ENCODE measurements at regions not wholly inside any gene's neighbourhood (a gene's known extent, or its start where the extent isn't known, plus 50 kb on each side); places are given as distances from the start of the nearest gene placed in this dataset.

GRCh38 chr6:23630726-23631635 is 495.0 kb upstream of the NRSN1 start:
- Histone ChIP-seq H3K9ac (ENCODE audit: low read depth in 2 of 2, low read length in 2 of 2) (no peak overlapping the region), H3K36me3 (no peaks in the 10 kb centered on the region), H3K27me3 (no peaks in the 10 kb centered on the region), H3K4me1 (no peaks in the 10 kb centered on the region), H3K27ac (no peak overlapping the region), H3K9me3 (no peaks in the 10 kb centered on the region), H3K4me3 (no peak overlapping the region)
- no peak for DNase-seq
- no peak for TF ChIP-seq CTCF (IDR thresholded peaks at IDR 0.05)
- intact Hi-C loops (cut with DNase I) = no loop called here

- Histone ChIP-seq H3K9me3 (no peaks in the 10 kb centered on the region), H3K27ac (no peak overlapping the region), H3K4me1 (no peaks in the 10 kb centered on the region), H3K4me3 (no peak overlapping the region), H3K36me3 (no peaks in the 10 kb centered on the region), H3K27me3 (no peaks in the 10 kb centered on the region), H3K9ac (ENCODE audit: low read depth in 2 of 2, low read length in 2 of 2) (no peak overlapping the region)
- no peak for DNase-seq
- intact Hi-C loops (cut with DNase I) = no loop called here
- TF ChIP-seq CTCF (IDR thresholded peaks at IDR 0.05) = no peak
These were observed 492.0 kb upstream of the NRSN1 start for GRCh38 chr6:23633996-23634395.

GRCh38 chr6:23635150-23635549 is 490.9 kb upstream of the NRSN1 start:
- Histone ChIP-seq H3K4me3 (no peak overlapping the region), H3K36me3 (no peaks in the 10 kb centered on the region), H3K27ac (no peak overlapping the region), H3K27me3 (no peaks in the 10 kb centered on the region), H3K9me3 (no peaks in the 10 kb centered on the region), H3K9ac (ENCODE audit: low read depth in 2 of 2, low read length in 2 of 2) (no peak overlapping the region), H3K4me1 (no peaks in the 10 kb centered on the region)
- intact Hi-C loops (cut with DNase I) = no loop called here
- TF ChIP-seq CTCF (IDR thresholded peaks at IDR 0.05) = no peak
- no peak for DNase-seq

- DNase-seq = no peak
- H3K27ac ChIP-seq = no peak overlapping the region
- no peaks in the 10 kb centered on the region for H3K9me3 ChIP-seq
- H3K9ac ChIP-seq (ENCODE audit: low read depth in 2 of 2, low read length in 2 of 2) = no peak overlapping the region
- H3K4me1 ChIP-seq = no peaks in the 10 kb centered on the region
- H3K36me3 ChIP-seq = no peaks in the 10 kb centered on the region
- no peaks in the 10 kb centered on the region for H3K27me3 ChIP-seq
- TF ChIP-seq CTCF (IDR thresholded peaks at IDR 0.05) = no peak
- no peak overlapping the region for H3K4me3 ChIP-seq
- intact Hi-C loops (cut with DNase I) = no loop called here
These were observed 488.7 kb upstream of the NRSN1 start for GRCh38 chr6:23637296-23637695.

- TF ChIP-seq CTCF (IDR thresholded peaks at IDR 0.05) = no peak
These were observed 483.2 kb upstream of the NRSN1 start for GRCh38 chr6:23642849-23643248.

More at GRCh38 chr6:23642849-23643248, 483.2 kb upstream of the NRSN1 start:
- no peak overlapping the region for H3K27ac ChIP-seq
- no peak overlapping the region for H3K4me3 ChIP-seq
- H3K27me3 ChIP-seq = no peaks in the 10 kb centered on the region
- H3K36me3 ChIP-seq = no peaks in the 10 kb centered on the region
- no peaks in the 10 kb centered on the region for H3K9me3 ChIP-seq
- intact Hi-C loops (cut with DNase I) = no loop called here
- no peak overlapping the region for H3K9ac ChIP-seq (ENCODE audit: low read depth in 2 of 2, low read length in 2 of 2)
- DNase-seq = no peak
- H3K4me1 ChIP-seq = no peaks in the 10 kb centered on the region
